ENCODE measurements at regions not wholly inside any gene's neighbourhood (a gene's known extent, or its start where the extent isn't known, plus 50 kb on each side); places are given as distances from the start of the nearest gene placed in this dataset.
"Not testable (repeated sequence)": the region's sequence is repeated elsewhere in the genome, so short reads cannot be mapped to it uniquely, and the experiment has no call there.

- DNase-seq: no peak
These were observed 403.7 kb downstream of the OXSM start for GRCh38 chr3:26193558-26193957.

- DNase-seq: no peak
These were observed 406.9 kb downstream of the OXSM start for GRCh38 chr3:26196781-26197180.

GRCh38 chr3:26198609-26199008 is 408.7 kb downstream of the OXSM start:
- DNase-seq: no peak

GRCh38 chr3:26202169-26202568 is 412.3 kb downstream of the OXSM start:
- DNase-seq: no peak

- DNase-seq: no peak
These were observed 415.6 kb downstream of the OXSM start for GRCh38 chr3:26205475-26205874.

GRCh38 chr3:26208201-26208600 is 414.4 kb upstream of the LRRC3B start:
- DNase-seq: no peak

GRCh38 chr3:26229801-26230200 is 392.8 kb upstream of the LRRC3B start:
- no peak for DNase-seq

- DNase-seq: no peak
These were observed 389.2 kb upstream of the LRRC3B start for GRCh38 chr3:26233374-26233773.

GRCh38 chr3:26236531-26236930 is 386.0 kb upstream of the LRRC3B start:
- DNase-seq: no peak

- no peak for DNase-seq
These were observed 385.4 kb upstream of the LRRC3B start for GRCh38 chr3:26237036-26237682.

GRCh38 chr3:26244586-26244985 is 378.0 kb upstream of the LRRC3B start:
- not testable (repeated sequence) for DNase-seq

GRCh38 chr3:26245236-26245635 is 377.3 kb upstream of the LRRC3B start:
- no peak for DNase-seq

- DNase-seq: no peak
These were observed 375.7 kb upstream of the LRRC3B start for GRCh38 chr3:26246901-26247300.

GRCh38 chr3:26247712-26248111 is 374.9 kb upstream of the LRRC3B start:
- DNase-seq: no peak

- DNase-seq: no peak
These were observed 370.6 kb upstream of the LRRC3B start for GRCh38 chr3:26252001-26252400.

- no peak for DNase-seq
These were observed 366.3 kb upstream of the LRRC3B start for GRCh38 chr3:26256224-26256623.

GRCh38 chr3:26259176-26259575 is 363.4 kb upstream of the LRRC3B start:
- DNase-seq: no peak

- no peak for DNase-seq
These were observed 362.4 kb upstream of the LRRC3B start for GRCh38 chr3:26260139-26260538.

GRCh38 chr3:26264708-26265107 is 357.9 kb upstream of the LRRC3B start:
- no peak for DNase-seq

GRCh38 chr3:26271848-26272247 is 350.7 kb upstream of the LRRC3B start:
- no peak for DNase-seq

GRCh38 chr3:26273196-26273595 is 349.4 kb upstream of the LRRC3B start:
- DNase-seq: no peak

GRCh38 chr3:26279091-26279490 is 343.5 kb upstream of the LRRC3B start:
- DNase-seq: no peak

- DNase-seq: no peak
These were observed 342.1 kb upstream of the LRRC3B start for GRCh38 chr3:26280517-26280916.

GRCh38 chr3:26281284-26281985 is 341.1 kb upstream of the LRRC3B start:
- DNase-seq: no peak

GRCh38 chr3:26284503-26284902 is 338.1 kb upstream of the LRRC3B start:
- DNase-seq: not testable (repeated sequence)
